BJ (cell line): ENCODE measurements at regions not wholly inside any gene's neighbourhood (a gene's known extent, or its start where the extent isn't known, plus 50 kb on each side); places are given as distances from the start of the nearest gene placed in this dataset.

Experiments used
- CTCF ChIA-PET: fragments of 350-600 bp; formaldehyde crosslinking; extraction: SDS; loops from one replicate; lab custom pipeline; 2021; ENCODE audit warnings: antibody characterized with exemption, inconsistent platforms; lab: Yijun Ruan, JAX
- POLR2A ChIA-PET: fragments of 300-600 bp; sonication (Branson Sonifier 250); formaldehyde crosslinking; extraction: SDS; loops from one replicate; lab custom pipeline; 2021; ENCODE audit warnings: antibody characterized with exemption; lab: Charles Lee
- DNase-seq: peaks from one replicate; pipeline ENCODE4 v3.0.0-alpha.2; 2011; ENCODE audit warnings: low read depth
- H3K27me3 ChIP-seq: 2 replicates; pipeline ENCODE4 v1.6.0; 2011; ENCODE audit warnings: low read length; ENCODE audit not compliant: control insufficient read depth, insufficient read depth
- H3K36me3 ChIP-seq: 2 replicates; pipeline ENCODE4 v1.5.1; 2011; ENCODE audit warnings: low read length; ENCODE audit not compliant: control insufficient read depth, insufficient read depth
- H3K4me3 ChIP-seq: 2 replicates; pipeline ENCODE4 v1.5.1; 2011; ENCODE audit warnings: low read depth, mild to moderate bottlenecking, control low read depth, low read length
- TF ChIP-seq, protein P1 (sequence below): IDR thresholded peaks from 2 replicates; pipeline ENCODE4 v1.5.1; 2011; ENCODE audit warnings: low read depth, mild to moderate bottlenecking, control low read depth, inconsistent platforms, low read length, moderate library complexity; ENCODE audit not compliant: insufficient read depth

DNA sequence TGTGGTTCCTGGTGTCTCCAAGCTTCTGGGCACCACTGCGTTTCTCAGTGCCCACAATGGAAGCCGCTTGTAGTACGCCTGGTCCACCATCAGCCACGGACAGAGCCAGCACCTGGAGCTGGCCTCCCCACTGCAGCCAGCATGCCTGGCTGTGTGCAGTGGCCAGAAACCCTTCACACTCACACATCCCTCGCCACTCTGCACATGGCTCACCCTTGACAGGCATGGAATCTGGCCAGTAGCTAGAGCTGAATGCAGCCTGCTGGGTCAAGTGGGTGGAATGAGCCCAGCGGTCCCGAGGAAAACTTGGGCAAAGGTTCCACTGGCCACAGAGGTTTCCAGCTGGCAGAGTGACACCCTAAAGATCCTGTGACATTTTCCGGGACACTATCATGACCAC is 146.0 kb upstream of the ADO start:
- CTCF ChIA-PET = no interaction called here
- Histone ChIP-seq H3K36me3 (no peaks in the 10 kb centered on the region), H3K27me3 (peaks cover 1% of the 10 kb centered on the region; the same call in 1 of the 2 replicates), H3K4me3 (no peak overlapping the region)
- no peak for DNase-seq
- POLR2A ChIA-PET = no interaction called here
- TF ChIP-seq, protein P1, sequence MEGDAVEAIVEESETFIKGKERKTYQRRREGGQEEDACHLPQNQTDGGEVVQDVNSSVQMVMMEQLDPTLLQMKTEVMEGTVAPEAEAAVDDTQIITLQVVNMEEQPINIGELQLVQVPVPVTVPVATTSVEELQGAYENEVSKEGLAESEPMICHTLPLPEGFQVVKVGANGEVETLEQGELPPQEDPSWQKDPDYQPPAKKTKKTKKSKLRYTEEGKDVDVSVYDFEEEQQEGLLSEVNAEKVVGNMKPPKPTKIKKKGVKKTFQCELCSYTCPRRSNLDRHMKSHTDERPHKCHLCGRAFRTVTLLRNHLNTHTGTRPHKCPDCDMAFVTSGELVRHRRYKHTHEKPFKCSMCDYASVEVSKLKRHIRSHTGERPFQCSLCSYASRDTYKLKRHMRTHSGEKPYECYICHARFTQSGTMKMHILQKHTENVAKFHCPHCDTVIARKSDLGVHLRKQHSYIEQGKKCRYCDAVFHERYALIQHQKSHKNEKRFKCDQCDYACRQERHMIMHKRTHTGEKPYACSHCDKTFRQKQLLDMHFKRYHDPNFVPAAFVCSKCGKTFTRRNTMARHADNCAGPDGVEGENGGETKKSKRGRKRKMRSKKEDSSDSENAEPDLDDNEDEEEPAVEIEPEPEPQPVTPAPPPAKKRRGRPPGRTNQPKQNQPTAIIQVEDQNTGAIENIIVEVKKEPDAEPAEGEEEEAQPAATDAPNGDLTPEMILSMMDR = no peak

DNA sequence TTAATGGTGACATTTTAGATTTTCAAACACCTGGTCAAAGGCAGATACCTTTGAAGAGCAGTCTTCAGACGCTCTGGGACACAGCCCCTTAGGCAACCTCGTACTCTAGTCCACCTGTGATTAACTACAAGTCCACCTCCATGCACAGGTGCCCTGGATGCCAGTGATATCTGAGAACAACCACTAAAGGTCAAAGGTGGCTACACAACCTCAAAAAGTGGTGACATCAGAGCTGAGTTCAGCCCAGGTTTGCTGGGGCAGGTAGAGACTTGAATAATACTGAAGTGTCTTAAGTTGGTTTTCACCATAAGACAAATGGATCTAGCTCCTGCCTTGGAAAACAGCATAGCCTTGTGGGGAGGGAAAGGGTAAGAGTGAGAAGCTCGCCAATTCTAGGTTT is 143.4 kb upstream of the ADO start:
- DNase-seq = no peak
- no peak overlapping the region for H3K4me3 ChIP-seq
- TF ChIP-seq, protein P1 = no peak
- POLR2A ChIA-PET = no interaction called here
- H3K36me3 ChIP-seq = no peaks in the 10 kb centered on the region
- peaks cover 1% of the 10 kb centered on the region; the same call in 1 of the 2 replicates for H3K27me3 ChIP-seq
- CTCF ChIA-PET = interaction anchor here (1.0 to 1.2 kb wide), 2 partner anchors 19 to 45 kb away, joined by 3 read pairs; no protein-coding TSS in a partner anchor

DNA sequence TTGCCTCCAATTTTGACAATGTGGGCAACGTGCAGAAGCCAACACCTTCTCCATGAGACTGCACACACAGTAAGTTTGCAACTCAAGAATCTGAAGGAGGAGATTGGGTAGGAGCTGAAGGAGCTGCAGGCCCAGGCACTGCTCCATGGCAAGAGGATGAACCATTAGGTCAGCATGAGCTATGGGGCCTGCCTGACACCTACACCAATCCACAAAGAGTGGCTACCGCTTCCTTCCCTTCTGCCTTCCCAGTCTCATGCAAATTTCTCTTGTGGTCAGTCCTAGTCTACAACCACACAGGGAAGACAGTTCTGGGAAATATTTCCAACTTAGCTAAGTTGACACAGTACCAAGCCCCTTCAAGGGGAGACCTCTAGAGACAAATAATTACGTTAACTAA is 142.0 kb upstream of the ADO start:
- H3K36me3 ChIP-seq = no peaks in the 10 kb centered on the region
- H3K4me3 ChIP-seq = no peak overlapping the region
- no peak for DNase-seq
- H3K27me3 ChIP-seq = peaks cover 1% of the 10 kb centered on the region
- CTCF ChIA-PET = interaction anchor here (1.2 kb wide), 1 partner anchor 422 kb away, joined by 3 read pairs; no protein-coding TSS in a partner anchor
- POLR2A ChIA-PET = no interaction called here
- TF ChIP-seq, protein P1 = no peak

DNA sequence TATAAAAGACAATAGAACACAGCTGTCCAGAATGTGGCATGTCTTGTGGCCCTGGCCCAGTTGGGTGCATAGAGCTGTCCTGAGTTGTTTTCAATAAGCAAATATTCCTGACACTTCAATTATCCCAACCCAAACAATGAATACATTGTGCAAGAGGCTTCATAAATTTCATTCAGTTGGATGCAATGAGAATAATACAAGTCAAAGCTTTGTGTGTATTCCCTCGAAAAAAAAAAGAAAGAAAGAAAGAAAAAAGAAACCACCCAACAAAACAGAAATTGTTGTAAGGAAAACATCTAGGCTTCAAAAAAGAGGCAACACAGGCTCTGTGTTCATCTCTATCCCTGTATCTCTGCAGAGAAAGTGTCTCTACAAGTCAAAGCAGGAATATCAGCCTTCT is 138.7 kb upstream of the ADO start:
- TF ChIP-seq, protein P1 = no peak
- Histone ChIP-seq H3K27me3 (peaks cover 1% of the 10 kb centered on the region), H3K36me3 (no peaks in the 10 kb centered on the region), H3K4me3 (no peak overlapping the region)
- CTCF ChIA-PET = no interaction called here
- no peak for DNase-seq
- POLR2A ChIA-PET = no interaction called here

DNA sequence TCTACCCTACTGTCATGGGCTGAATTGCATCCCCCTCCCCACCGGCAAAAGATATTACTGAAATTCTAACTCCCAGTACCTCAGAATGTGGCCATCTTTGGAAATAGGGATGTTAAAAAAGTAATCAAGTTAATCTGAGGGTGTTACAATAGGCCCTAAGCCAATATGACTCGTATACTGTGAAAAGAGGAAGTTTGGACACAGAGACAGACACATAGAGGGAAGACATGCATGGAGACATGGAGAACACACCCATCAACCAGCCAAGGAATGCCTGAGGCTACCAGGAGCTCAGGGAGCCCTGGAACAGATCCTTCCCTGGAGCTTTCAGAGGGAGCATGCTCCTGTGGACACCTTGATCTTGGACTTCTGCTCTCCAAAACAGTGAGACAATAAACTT is 138.2 kb upstream of the ADO start:
- TF ChIP-seq, protein P1 = no peak
- ChIA-PET CTCF (no interaction called here), POLR2A (no interaction called here)
- no peaks in the 10 kb centered on the region; the same call in none of the 2 replicates for H3K27me3 ChIP-seq
- no peaks in the 10 kb centered on the region for H3K36me3 ChIP-seq
- no peak overlapping the region for H3K4me3 ChIP-seq
- no peak for DNase-seq
